Liver (tissue), 8 donors: ENCODE measurements at regions not wholly inside any gene's neighbourhood (a gene's known extent, or its start where the extent isn't known, plus 50 kb on each side); places are given as distances from the start of the nearest gene placed in this dataset.

Source experiments
- DNase-seq: peaks from one replicate; pipeline ENCODE4 v3.0.0-alpha.2; 2017; ENCODE audit warnings: low spot score
- H3K27ac ChIP-seq, 2 donors: one replicate each; pipeline ENCODE4 v1.7.0; 2013; ENCODE audit warnings: inconsistent platforms in 2 of 2, low read length in 2 of 2, control low read depth in 1 of 2, low read depth in 1 of 2, mild to moderate bottlenecking in 1 of 2
- H3K27me3 ChIP-seq, 4 donors: one replicate each; pipeline versions ENCODE4 v1.6.1 to v1.7.0; 2013; ENCODE audit warnings: low read length in 3 of 4, inconsistent platforms in 1 of 4, mild to moderate bottlenecking in 1 of 4, moderate library complexity in 1 of 4; ENCODE audit not compliant: control insufficient read depth in 4 of 4, insufficient read depth in 4 of 4
- H3K36me3 ChIP-seq, 4 donors: one replicate each; pipeline versions ENCODE4 v1.6.1 to v1.7.0; 2013; ENCODE audit warnings: low read length in 3 of 4, mild to moderate bottlenecking in 3 of 4, low read depth in 1 of 4, moderate library complexity in 1 of 4; ENCODE audit not compliant: control insufficient read depth in 4 of 4, insufficient read depth in 3 of 4
- H3K4me1 ChIP-seq, 4 donors: one replicate each; pipeline versions ENCODE4 v1.6.1 to v1.7.0; 2013; ENCODE audit warnings: low read length in 3 of 4, mild to moderate bottlenecking in 3 of 4, moderate library complexity in 1 of 4; ENCODE audit not compliant: control insufficient read depth in 4 of 4, insufficient read depth in 4 of 4
- H3K4me3 ChIP-seq, 3 donors: one replicate each; pipeline versions ENCODE4 v1.6.1 to v1.7.0; 2013; ENCODE audit warnings: low read length in 3 of 3, control low read depth in 1 of 3, low read depth in 1 of 3, mild to moderate bottlenecking in 1 of 3
- H3K9ac ChIP-seq, 2 donors: one replicate each; pipeline ENCODE4 v1.7.0; 2013; ENCODE audit warnings: low read length in 2 of 2, mild to moderate bottlenecking in 2 of 2, moderate library complexity in 2 of 2, control low read depth in 1 of 2, low read depth in 1 of 2
- H3K9me3 ChIP-seq, 4 donors: one replicate each; pipeline versions ENCODE4 v1.6.1 to v1.7.0; 2013; ENCODE audit warnings: low read length in 3 of 4; ENCODE audit not compliant: control insufficient read depth in 4 of 4
- EGR1 ChIP-seq, 2 donors: IDR thresholded peaks; 2 replicates each; pipeline ENCODE4 v1.6.1; 2016 to 2018; ENCODE audit warnings: antibody characterized with exemption in 2 of 2, low read depth in 2 of 2
- FOXA1 ChIP-seq: IDR thresholded peaks from 2 replicates; pipeline ENCODE4 v1.6.1; 2016; ENCODE audit warnings: antibody characterized with exemption
- FOXA2 ChIP-seq: IDR thresholded peaks from 2 replicates; pipeline ENCODE4 v1.6.1; 2016; ENCODE audit warnings: antibody characterized with exemption
- GABPA ChIP-seq, 2 donors: IDR thresholded peaks in 1 of 2; conservative IDR thresholded peaks in 1 of 2; 2 replicates each; pipeline ENCODE4 v1.6.1; 2016; ENCODE audit warnings: antibody characterized with exemption in 2 of 2, mild to moderate bottlenecking in 1 of 2, moderate library complexity in 1 of 2
- HNF4A ChIP-seq, 2 donors: conservative IDR thresholded peaks; 2 replicates each; pipeline ENCODE4 v1.6.1; 2016; ENCODE audit warnings: antibody characterized with exemption in 2 of 2, mild to moderate bottlenecking in 2 of 2
- HNF4G ChIP-seq: IDR thresholded peaks from 2 replicates; pipeline ENCODE4 v1.6.1; 2016; ENCODE audit warnings: antibody characterized with exemption
- JUND ChIP-seq, 2 donors: IDR thresholded peaks; 2 replicates each; pipeline ENCODE4 v1.6.1; 2016; ENCODE audit warnings: antibody characterized with exemption in 2 of 2
- NR2F2 ChIP-seq: IDR thresholded peaks from 2 replicates; pipeline ENCODE4 v1.6.1; 2016; ENCODE audit warnings: antibody characterized with exemption
- RAD21 ChIP-seq, 2 donors: IDR thresholded peaks; 2 replicates each; pipeline ENCODE4 v1.6.1; 2016; ENCODE audit warnings: antibody characterized with exemption in 2 of 2, mild to moderate bottlenecking in 2 of 2
- RXRA ChIP-seq, 2 donors: IDR thresholded peaks; 2 replicates each; pipeline ENCODE4 v1.6.1; 2017 to 2018; ENCODE audit warnings: antibody characterized with exemption in 2 of 2, mild to moderate bottlenecking in 1 of 2
- SP1 ChIP-seq: IDR thresholded peaks from 2 replicates; pipeline ENCODE4 v1.6.1; 2018; ENCODE audit warnings: antibody characterized with exemption, mild to moderate bottlenecking
- TAF1 ChIP-seq: conservative IDR thresholded peaks from 2 replicates; pipeline ENCODE4 v1.6.1; 2016; ENCODE audit warnings: antibody characterized with exemption, mild to moderate bottlenecking
- YY1 ChIP-seq: IDR thresholded peaks from 2 replicates; pipeline ENCODE4 v1.6.1; 2016; ENCODE audit warnings: antibody characterized with exemption, mild to moderate bottlenecking
- WGBS: extraction: QIAGEN DNeasy Blood & Tissue Kit; methylation state at CpG from one replicate; pipeline ENCODE4 v1.1.7; 2013; 5-methylcytosine and 5-hydroxymethylcytosine counted together
- TF ChIP-seq, protein P1 (sequence below): IDR thresholded peaks from 2 replicates; pipeline ENCODE4 v1.6.1; 2016; ENCODE audit warnings: antibody characterized with exemption
- TF ChIP-seq, protein P2 (sequence below): IDR thresholded peaks from 2 replicates; pipeline ENCODE4 v1.6.1; 2016; ENCODE audit warnings: antibody characterized with exemption
- TF ChIP-seq, protein P3 (sequence below): IDR thresholded peaks from 2 replicates; pipeline ENCODE4 v1.6.1; 2016; ENCODE audit warnings: antibody characterized with exemption, mild to moderate bottlenecking
- TF ChIP-seq, protein P4 (sequence below): IDR thresholded peaks from 2 replicates; pipeline ENCODE4 v1.6.1; 2016; ENCODE audit warnings: antibody characterized with exemption
- TF ChIP-seq, protein P5 (sequence below): fragments of 150-350 bp; IDR thresholded peaks from 2 replicates; pipeline ENCODE4 v1.5.1; 2017; ENCODE audit warnings: improper control_type of control experiment, low read depth, low read length; ENCODE audit not compliant: missing input control
- donor health status: healthy.
- donor health status: healthy.
- donor health status: healthy.
- donor health status: healthy.
- donor health status: healthy.

DNA sequence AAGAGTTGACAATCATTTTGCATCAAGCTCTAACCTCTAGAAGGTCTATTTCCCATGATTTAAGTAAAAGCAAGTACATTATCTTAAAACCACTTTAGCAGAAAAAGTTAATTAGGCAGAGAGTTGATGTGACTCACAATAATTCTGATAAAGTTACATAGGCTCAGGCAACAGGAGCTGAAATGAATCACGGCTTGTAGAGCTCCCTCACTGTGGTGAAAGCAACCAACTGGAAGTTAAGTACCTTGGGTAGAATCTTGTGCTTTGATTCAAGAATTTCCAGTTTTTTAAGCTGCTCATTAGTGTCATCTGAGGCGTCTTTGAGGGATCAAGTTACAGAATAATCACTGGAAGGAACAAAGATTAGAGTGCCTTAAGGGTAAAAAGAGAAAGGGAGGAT is 68.9 kb upstream of the NFE2L3 start:
- no peak overlapping the region for H3K9ac ChIP-seq
- H3K27ac ChIP-seq = no peak overlapping the region
- H3K36me3 ChIP-seq = no peaks in the 10 kb centered on the region
- no peak overlapping the region for H3K4me3 ChIP-seq
- DNase-seq = no peak
- WGBS = 72% methylated on average over 2 of the region's 2 CpGs
- no peaks in the 10 kb centered on the region for H3K4me1 ChIP-seq
- TF ChIP-seq NR2F2 (no peak), GABPA (IDR thresholded peaks at IDR 0.05 in 1 of 2, conservative IDR thresholded peaks at IDR 0.05 in 1 of 2) (no peak), SP1 (no peak), HNF4A (conservative IDR thresholded peaks at IDR 0.05) (no peak), HNF4G (no peak), FOXA2 (no peak), RXRA (IDR thresholded peaks at IDR 0.05) (no peak), RAD21 (IDR thresholded peaks at IDR 0.05) (no peak), EGR1 (IDR thresholded peaks at IDR 0.05; ENCODE audit: low read depth in 2 of 2) (no peak), TAF1 (no peak), FOXA1 (no peak)
- TF ChIP-seq, protein P1, sequence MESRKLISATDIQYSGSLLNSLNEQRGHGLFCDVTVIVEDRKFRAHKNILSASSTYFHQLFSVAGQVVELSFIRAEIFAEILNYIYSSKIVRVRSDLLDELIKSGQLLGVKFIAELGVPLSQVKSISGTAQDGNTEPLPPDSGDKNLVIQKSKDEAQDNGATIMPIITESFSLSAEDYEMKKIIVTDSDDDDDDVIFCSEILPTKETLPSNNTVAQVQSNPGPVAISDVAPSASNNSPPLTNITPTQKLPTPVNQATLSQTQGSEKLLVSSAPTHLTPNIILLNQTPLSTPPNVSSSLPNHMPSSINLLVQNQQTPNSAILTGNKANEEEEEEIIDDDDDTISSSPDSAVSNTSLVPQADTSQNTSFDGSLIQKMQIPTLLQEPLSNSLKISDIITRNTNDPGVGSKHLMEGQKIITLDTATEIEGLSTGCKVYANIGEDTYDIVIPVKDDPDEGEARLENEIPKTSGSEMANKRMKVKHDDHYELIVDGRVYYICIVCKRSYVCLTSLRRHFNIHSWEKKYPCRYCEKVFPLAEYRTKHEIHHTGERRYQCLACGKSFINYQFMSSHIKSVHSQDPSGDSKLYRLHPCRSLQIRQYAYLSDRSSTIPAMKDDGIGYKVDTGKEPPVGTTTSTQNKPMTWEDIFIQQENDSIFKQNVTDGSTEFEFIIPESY = no peak
- TF ChIP-seq, protein P2, sequence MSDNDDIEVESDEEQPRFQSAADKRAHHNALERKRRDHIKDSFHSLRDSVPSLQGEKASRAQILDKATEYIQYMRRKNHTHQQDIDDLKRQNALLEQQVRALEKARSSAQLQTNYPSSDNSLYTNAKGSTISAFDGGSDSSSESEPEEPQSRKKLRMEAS = no peak
- TF ChIP-seq, protein P3, sequence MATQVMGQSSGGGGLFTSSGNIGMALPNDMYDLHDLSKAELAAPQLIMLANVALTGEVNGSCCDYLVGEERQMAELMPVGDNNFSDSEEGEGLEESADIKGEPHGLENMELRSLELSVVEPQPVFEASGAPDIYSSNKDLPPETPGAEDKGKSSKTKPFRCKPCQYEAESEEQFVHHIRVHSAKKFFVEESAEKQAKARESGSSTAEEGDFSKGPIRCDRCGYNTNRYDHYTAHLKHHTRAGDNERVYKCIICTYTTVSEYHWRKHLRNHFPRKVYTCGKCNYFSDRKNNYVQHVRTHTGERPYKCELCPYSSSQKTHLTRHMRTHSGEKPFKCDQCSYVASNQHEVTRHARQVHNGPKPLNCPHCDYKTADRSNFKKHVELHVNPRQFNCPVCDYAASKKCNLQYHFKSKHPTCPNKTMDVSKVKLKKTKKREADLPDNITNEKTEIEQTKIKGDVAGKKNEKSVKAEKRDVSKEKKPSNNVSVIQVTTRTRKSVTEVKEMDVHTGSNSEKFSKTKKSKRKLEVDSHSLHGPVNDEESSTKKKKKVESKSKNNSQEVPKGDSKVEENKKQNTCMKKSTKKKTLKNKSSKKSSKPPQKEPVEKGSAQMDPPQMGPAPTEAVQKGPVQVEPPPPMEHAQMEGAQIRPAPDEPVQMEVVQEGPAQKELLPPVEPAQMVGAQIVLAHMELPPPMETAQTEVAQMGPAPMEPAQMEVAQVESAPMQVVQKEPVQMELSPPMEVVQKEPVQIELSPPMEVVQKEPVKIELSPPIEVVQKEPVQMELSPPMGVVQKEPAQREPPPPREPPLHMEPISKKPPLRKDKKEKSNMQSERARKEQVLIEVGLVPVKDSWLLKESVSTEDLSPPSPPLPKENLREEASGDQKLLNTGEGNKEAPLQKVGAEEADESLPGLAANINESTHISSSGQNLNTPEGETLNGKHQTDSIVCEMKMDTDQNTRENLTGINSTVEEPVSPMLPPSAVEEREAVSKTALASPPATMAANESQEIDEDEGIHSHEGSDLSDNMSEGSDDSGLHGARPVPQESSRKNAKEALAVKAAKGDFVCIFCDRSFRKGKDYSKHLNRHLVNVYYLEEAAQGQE = no peak
- TF ChIP-seq, protein P4, sequence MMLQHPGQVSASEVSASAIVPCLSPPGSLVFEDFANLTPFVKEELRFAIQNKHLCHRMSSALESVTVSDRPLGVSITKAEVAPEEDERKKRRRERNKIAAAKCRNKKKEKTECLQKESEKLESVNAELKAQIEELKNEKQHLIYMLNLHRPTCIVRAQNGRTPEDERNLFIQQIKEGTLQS = no peak
- H3K9me3 ChIP-seq = no peaks in the 10 kb centered on the region
- H3K27me3 ChIP-seq = peaks cover 0 to 6% (median 0%) of the 10 kb centered on the region in 4 donors

DNA sequence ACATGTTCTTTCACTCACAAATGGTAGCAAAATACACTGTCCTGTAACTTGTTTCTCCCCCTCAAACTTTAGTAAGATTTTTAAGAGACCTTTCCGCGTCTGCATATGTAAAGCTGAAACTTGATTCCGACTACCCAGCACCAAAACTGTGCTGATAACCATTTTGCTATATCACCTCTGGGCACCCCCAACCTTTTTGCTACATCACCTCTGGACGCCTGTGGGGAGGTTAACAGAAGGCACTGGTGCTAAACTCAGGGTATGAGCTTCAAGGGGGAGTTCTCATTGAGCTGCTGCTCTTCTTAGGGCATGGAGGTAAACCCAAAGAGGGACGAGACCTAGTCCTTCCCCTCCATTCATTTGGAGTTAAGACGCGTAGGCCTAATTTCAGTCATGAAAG is 67.6 kb upstream of the NFE2L3 start:
- Histone ChIP-seq H3K36me3 (no peaks in the 10 kb centered on the region), H3K4me3 (no peak overlapping the region), H3K9me3 (no peaks in the 10 kb centered on the region), H3K27ac (no peak overlapping the region), H3K4me1 (no peaks in the 10 kb centered on the region), H3K27me3 (no peaks in the 10 kb centered on the region), H3K9ac (no peak overlapping the region)
- WGBS = 93% methylated on average over 7 of the region's 7 CpGs
- DNase-seq = no peak
- TF ChIP-seq, protein P4 = no peak
- TF ChIP-seq, protein P5, sequence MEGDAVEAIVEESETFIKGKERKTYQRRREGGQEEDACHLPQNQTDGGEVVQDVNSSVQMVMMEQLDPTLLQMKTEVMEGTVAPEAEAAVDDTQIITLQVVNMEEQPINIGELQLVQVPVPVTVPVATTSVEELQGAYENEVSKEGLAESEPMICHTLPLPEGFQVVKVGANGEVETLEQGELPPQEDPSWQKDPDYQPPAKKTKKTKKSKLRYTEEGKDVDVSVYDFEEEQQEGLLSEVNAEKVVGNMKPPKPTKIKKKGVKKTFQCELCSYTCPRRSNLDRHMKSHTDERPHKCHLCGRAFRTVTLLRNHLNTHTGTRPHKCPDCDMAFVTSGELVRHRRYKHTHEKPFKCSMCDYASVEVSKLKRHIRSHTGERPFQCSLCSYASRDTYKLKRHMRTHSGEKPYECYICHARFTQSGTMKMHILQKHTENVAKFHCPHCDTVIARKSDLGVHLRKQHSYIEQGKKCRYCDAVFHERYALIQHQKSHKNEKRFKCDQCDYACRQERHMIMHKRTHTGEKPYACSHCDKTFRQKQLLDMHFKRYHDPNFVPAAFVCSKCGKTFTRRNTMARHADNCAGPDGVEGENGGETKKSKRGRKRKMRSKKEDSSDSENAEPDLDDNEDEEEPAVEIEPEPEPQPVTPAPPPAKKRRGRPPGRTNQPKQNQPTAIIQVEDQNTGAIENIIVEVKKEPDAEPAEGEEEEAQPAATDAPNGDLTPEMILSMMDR = no peak
- TF ChIP-seq JUND (IDR thresholded peaks at IDR 0.05) (no peak), YY1 (no peak), TAF1 (no peak), HNF4A (conservative IDR thresholded peaks at IDR 0.05) (no peak), FOXA1 (no peak), HNF4G (no peak), GABPA (IDR thresholded peaks at IDR 0.05 in 1 of 2, conservative IDR thresholded peaks at IDR 0.05 in 1 of 2) (no peak), FOXA2 (no peak), NR2F2 (no peak), SP1 (no peak)
- TF ChIP-seq, protein P3 = no peak
- TF ChIP-seq, protein P1 = no peak
